GM18907 (cell line): ENCODE measurements at regions not wholly inside any gene's neighbourhood (a gene's known extent, or its start where the extent isn't known, plus 50 kb on each side); places are given as distances from the start of the nearest gene placed in this dataset.
"Not testable (repeated sequence)": the region's sequence is repeated elsewhere in the genome, so short reads cannot be mapped to it uniquely, and the experiment has no call there.

ENCODE experiments used
- ATAC-seq: cut with Tn5 transposase; IDR thresholded peaks from one replicate; pipeline ENCODE4 v1.9.1; 2021; ENCODE audit warnings: mild to moderate bottlenecking, moderate library complexity; ENCODE audit not compliant: unreplicated experiment

DNA sequence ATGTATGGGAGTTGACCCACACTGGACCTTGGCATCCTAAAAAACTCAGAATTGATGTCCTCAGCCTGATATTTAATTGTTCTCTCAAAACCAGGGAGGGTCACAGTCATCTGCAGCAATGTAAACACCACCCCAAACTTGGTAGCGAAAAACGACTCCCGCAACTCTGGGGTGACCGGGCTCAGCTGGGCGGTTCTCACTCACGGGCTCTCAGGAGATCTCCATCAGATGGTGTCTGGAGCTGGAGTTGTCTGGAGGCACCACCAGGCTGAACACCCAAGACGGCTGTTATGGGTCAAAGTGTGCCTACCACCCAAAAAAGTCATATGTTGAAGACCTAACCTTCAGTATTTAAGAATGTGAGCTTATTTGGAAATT, 50.9 kb upstream of the NXT1 start:
- no peak for ATAC-seq

DNA sequence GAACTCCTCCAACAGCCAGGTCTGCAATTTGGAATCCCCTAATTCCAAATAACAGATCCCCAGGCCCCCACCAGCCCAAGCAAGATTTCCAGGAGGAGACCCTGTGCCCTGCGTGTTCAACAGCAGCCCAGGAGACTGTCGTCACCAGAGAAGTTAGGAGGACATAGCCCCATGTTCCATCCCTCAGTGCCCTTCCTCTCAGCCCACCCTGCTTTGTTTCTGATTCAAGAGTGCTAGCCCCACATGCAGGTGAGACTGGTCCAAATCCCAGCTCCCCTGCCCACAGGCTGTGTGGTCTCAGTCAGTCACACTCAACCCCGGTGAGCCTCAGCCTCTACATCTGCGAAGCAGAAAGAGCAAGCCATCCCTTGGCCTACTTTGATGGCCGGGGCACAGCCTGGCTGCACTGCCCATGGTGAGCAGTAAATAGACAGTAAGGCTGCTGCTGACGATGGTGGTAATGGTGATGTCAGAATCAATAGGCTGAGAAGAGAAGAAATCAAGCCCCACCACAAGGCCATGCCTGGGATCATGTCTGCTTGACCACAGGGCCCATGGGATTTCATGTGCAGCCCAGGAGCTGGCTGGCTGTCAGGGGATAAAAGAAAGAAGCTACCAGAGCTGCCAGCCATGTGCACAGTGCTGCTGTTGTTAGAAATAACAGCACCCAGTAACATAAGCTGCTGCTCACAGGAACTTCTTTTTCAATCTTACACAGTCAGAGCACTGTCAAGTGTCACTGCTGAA, 51.5 kb upstream of the NXT1 start:
- ATAC-seq: no peak

DNA sequence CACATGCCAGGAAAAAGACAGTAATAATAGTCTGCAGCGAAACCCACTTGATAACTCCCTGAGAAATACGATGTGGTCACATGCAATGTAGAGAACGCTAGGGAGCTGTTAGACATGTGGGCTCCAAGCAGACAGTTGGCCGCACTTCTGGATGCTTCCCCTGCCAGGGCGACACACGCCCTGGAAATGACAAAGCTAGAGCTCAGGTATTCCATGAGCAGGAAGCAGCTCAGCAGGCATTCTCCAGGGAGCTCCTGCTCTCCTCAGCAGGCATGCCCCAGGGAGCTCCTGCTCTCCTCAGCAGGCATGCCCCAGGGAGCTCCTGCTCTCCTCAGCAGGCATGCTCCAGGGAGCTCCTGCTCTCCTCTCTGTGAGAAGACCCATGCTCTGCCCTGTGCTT, 52.4 kb upstream of the NXT1 start:
- ATAC-seq: no peak

GRCh38 chr20:23296841-23297701, 53.5 kb upstream of the NXT1 start:
- no peak for ATAC-seq

DNA sequence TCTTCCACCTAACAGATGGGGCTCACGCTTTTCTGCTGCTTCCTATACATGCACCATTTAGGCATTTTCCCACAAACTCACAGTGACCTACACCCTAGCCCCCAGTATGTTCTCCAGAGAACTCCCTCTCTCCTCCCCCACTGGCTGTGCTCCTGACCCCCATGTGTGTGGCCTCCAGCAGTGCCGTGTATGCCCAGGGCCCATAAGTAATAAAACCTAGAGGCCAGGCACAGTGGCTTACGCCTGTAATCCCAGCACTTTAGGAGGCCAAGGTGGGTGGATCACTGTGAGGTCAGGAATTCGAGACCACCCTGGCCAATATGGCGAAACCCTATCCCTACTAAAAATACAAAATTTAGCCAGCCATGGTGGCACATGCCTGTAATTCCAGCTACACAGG, 54.7 kb upstream of the NXT1 start:
- ATAC-seq: no peak

- ATAC-seq: no peak
Measured at GRCh38 chr20:23294671-23295070, 55.9 kb upstream of the NXT1 start.

- ATAC-seq: no peak
Measured at GRCh38 chr20:23294166-23294565, 56.4 kb upstream of the NXT1 start.

GRCh38 chr20:23293689-23294088, 56.9 kb upstream of the NXT1 start:
- ATAC-seq: no peak

GRCh38 chr20:23292311-23292710, 58.3 kb upstream of the NXT1 start:
- ATAC-seq: not testable (repeated sequence)

GRCh38 chr20:23291575-23292240, 58.9 kb upstream of the NXT1 start:
- no peak for ATAC-seq

GRCh38 chr20:23290761-23291574, 59.6 kb upstream of the NXT1 start:
- ATAC-seq: no peak

- ATAC-seq: no peak
Measured at GRCh38 chr20:23289724-23290395, 60.7 kb upstream of the NXT1 start.

- no peak for ATAC-seq
Measured at GRCh38 chr20:23289249-23289648, 61.3 kb upstream of the NXT1 start.

- ATAC-seq: no peak
Measured at GRCh38 chr20:23287354-23288190, 63.0 kb upstream of the NXT1 start.

DNA sequence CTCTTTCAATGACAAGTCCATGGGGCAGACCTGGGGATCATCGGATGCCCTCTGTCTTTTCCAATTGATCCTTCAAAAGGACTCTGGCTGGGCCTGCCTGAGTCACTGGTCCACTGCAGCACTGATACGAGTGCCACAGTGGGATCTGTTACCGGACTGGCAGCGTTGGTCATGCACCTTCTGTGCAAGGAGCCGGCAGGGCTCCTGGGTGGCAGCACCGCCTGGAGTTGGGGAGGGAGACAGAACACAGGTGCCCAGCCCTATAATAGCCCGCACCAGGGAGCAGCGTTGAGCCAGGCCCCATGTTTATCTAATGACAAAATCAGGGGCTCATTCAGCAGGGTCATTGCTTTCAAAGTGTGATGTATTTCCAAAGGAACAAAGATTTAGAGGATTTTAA, 64.2 kb upstream of the NXT1 start:
- no peak for ATAC-seq

DNA sequence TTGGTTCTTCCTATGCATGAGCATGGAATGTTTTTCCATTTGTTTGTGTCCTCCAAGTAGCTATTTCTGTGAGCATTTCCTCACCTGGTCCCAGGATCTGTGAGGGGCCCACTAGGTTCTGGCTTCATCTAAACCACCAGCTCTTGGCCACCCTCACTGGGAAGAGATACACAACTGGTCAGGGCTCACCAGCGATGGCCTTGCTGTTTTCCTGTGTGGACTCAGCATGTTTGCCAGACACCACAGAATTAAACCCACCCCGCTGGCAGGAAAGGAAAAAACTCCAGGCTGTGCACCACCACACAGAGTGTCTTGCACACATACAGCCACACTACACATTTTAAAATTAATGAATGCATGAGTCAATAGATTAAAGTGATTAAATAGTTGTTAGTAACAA, 65.1 kb upstream of the NXT1 start:
- ATAC-seq: no peak

DNA sequence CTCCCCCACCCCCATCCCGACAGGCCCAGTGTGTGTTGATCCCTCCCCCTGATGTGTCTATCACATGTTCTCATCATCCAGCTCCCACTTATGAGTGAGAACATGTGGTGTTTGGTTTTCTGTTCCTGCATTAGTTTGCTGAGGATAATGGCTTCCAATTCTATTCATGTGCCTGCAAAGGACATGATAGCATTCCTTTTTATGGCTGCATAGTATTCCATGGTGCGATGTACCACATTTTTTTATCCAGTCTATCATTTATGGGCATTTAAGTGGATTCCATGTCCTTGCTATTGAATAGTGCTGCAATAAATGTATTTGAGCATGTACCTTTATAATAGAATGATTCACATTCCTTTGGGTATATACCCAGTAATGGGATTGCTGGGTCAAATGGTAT, 66.6 kb upstream of the NXT1 start:
- no peak for ATAC-seq

- no peak for ATAC-seq
Measured at GRCh38 chr20:23283096-23283850, 67.3 kb upstream of the NXT1 start.

GRCh38 chr20:23282546-23282945, 68.0 kb upstream of the NXT1 start:
- ATAC-seq: no peak
